ENCODE measurements at regions not wholly inside any gene's neighbourhood (a gene's known extent, or its start where the extent isn't known, plus 50 kb on each side); places are given as distances from the start of the nearest gene placed in this dataset.
"Not testable (repeated sequence)": the region's sequence is repeated elsewhere in the genome, so short reads cannot be mapped to it uniquely, and the experiment has no call there.

- DNase-seq: no peak
Observed at GRCh38 chrX:115912372-115912897, 258.1 kb upstream of the AGTR2 start.

- DNase-seq: no peak
Observed at GRCh38 chrX:115913575-115913974, 257.0 kb upstream of the AGTR2 start.

GRCh38 chrX:115915625-115916024 lies 254.9 kb upstream of the AGTR2 start:
- not testable (repeated sequence) for DNase-seq

- DNase-seq: no peak
Observed at GRCh38 chrX:115929480-115929879, 241.1 kb upstream of the AGTR2 start.

GRCh38 chrX:115936008-115936407 lies 234.5 kb upstream of the AGTR2 start:
- no peak for DNase-seq

GRCh38 chrX:115939070-115939469 lies 231.5 kb upstream of the AGTR2 start:
- DNase-seq: no peak

- no peak for DNase-seq
Observed at GRCh38 chrX:115939636-115940160, 230.8 kb upstream of the AGTR2 start.

- no peak for DNase-seq
Observed at GRCh38 chrX:115940348-115940747, 230.2 kb upstream of the AGTR2 start.

- no peak for DNase-seq
Observed at GRCh38 chrX:115940888-115941332, 229.6 kb upstream of the AGTR2 start.

- no peak for DNase-seq
Observed at GRCh38 chrX:115941388-115941787, 229.2 kb upstream of the AGTR2 start.

GRCh38 chrX:115946059-115946458 lies 224.5 kb upstream of the AGTR2 start:
- no peak for DNase-seq

- no peak for DNase-seq
Observed at GRCh38 chrX:115948018-115948923, 222.3 kb upstream of the AGTR2 start.

GRCh38 chrX:115949900-115950822 lies 220.4 kb upstream of the AGTR2 start:
- DNase-seq: no peak

GRCh38 chrX:115952417-115953092 lies 218.0 kb upstream of the AGTR2 start:
- no peak for DNase-seq

GRCh38 chrX:115957862-115958490 lies 212.6 kb upstream of the AGTR2 start:
- DNase-seq: no peak

GRCh38 chrX:115958687-115959359 lies 211.7 kb upstream of the AGTR2 start:
- DNase-seq: no peak

- no peak for DNase-seq
Observed at GRCh38 chrX:115960440-115961084, 210.0 kb upstream of the AGTR2 start.

GRCh38 chrX:115966920-115967319 lies 203.6 kb upstream of the AGTR2 start:
- no peak for DNase-seq

- peak; percentile 19 to 50 for DNase-seq
Observed at GRCh38 chrX:115968436-115969252, 201.9 kb upstream of the AGTR2 start.

GRCh38 chrX:115970718-115971117 lies 199.8 kb upstream of the AGTR2 start:
- no peak for DNase-seq
